ENCODE measurements at regions not wholly inside any gene's neighbourhood (a gene's known extent, or its start where the extent isn't known, plus 50 kb on each side); places are given as distances from the start of the nearest gene placed in this dataset.

GRCh38 chr7:124456286-124456685, 309.3 kb downstream of the GPR37 start:
- H3K4me3 ChIP-seq (replicated peaks in 1 of 2; ENCODE audit: low read depth in 2 of 2, low read length in 2 of 2), result no peak overlapping the region
- TF ChIP-seq, protein P1, sequence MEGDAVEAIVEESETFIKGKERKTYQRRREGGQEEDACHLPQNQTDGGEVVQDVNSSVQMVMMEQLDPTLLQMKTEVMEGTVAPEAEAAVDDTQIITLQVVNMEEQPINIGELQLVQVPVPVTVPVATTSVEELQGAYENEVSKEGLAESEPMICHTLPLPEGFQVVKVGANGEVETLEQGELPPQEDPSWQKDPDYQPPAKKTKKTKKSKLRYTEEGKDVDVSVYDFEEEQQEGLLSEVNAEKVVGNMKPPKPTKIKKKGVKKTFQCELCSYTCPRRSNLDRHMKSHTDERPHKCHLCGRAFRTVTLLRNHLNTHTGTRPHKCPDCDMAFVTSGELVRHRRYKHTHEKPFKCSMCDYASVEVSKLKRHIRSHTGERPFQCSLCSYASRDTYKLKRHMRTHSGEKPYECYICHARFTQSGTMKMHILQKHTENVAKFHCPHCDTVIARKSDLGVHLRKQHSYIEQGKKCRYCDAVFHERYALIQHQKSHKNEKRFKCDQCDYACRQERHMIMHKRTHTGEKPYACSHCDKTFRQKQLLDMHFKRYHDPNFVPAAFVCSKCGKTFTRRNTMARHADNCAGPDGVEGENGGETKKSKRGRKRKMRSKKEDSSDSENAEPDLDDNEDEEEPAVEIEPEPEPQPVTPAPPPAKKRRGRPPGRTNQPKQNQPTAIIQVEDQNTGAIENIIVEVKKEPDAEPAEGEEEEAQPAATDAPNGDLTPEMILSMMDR (IDR thresholded peaks at IDR 0.05; ENCODE audit: low read depth, low read length), result no peak
- DNase-seq (ENCODE audit: low read depth in 2 of 2), result no peak

DNA sequence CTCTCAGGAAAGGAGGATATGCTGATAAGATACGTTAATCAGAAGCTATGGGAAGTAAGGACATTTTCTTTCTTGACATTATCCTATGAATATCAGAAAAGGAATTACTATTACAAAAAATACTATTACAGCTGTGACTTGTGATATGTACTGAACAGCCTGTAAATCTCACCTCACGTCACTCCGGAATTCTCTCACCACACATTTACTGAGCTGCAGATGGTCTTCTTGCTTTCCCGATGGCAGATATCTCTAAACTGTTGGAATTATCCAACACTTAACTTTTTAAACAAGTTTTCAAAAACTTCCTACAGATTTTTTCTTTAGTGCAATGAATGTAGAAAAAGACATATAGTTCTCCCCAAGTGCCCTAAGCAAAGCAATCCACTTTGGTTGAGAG, 313.4 kb downstream of the GPR37 start:
- H3K4me3 ChIP-seq (replicated peaks in 1 of 2; ENCODE audit: low read depth in 2 of 2, low read length in 2 of 2), result no peak overlapping the region
- DNase-seq (ENCODE audit: low read depth in 2 of 2), result no peak
- TF ChIP-seq, protein P1 (IDR thresholded peaks at IDR 0.05; ENCODE audit: low read depth, low read length), result no peak

- no peak for DNase-seq (ENCODE audit: low read depth in 2 of 2)
- TF ChIP-seq, protein P1 (IDR thresholded peaks at IDR 0.05; ENCODE audit: low read depth, low read length), result no peak
- no peak overlapping the region for H3K4me3 ChIP-seq (replicated peaks in 1 of 2; ENCODE audit: low read depth in 2 of 2, low read length in 2 of 2)
Measured at GRCh38 chr7:124449896-124450295, 315.7 kb downstream of the GPR37 start.

DNA sequence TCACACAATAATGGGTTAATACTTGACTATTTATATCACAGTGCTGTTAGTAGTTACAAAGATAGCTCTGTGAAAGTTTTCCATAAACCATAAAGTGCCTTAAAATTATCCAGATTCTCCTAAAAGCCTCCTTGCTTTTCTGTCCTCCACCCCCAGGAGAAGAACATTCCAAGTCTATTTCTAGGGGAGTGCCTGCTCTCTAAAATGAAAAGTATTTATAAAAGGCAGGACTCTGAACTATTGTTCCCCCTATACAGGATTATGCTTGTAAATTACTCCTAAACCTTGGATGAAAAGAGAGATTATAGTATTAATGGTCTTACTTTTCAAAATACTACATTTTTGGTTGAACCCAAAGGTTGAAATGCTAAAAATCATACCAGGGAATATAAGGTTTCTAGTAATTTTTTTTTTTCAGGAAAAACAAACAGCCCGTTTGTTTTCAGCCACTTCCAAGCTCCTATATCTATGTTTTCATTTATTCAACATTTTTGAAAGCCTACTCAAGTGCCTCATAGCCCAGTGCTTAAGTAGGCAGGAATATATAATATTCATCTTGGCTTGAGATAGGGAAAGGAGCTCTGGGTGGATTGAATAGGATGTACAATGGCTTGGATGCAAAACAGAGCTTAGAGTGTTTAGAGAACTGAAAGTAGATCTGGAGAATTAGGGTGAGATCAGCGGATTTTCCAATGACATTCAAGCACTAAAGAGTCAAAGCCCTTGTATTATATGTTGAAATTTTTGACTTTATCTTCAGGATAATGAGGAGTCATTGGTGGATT, 320.7 kb downstream of the GPR37 start:
- TF ChIP-seq, protein P1 (IDR thresholded peaks at IDR 0.05; ENCODE audit: low read depth, low read length), result no peak
- H3K4me3 ChIP-seq (replicated peaks in 1 of 2; ENCODE audit: low read depth in 2 of 2, low read length in 2 of 2), result no peak overlapping the region
- DNase-seq (ENCODE audit: low read depth in 2 of 2), result no peak

- H3K4me3 ChIP-seq (replicated peaks in 1 of 2; ENCODE audit: low read depth in 2 of 2, low read length in 2 of 2), result no peak overlapping the region
- TF ChIP-seq, protein P1 (IDR thresholded peaks at IDR 0.05; ENCODE audit: low read depth, low read length), result no peak
- no peak for DNase-seq (ENCODE audit: low read depth in 2 of 2)
Measured at GRCh38 chr7:124443762-124444161, 321.8 kb downstream of the GPR37 start.

- H3K4me3 ChIP-seq (replicated peaks in 1 of 2; ENCODE audit: low read depth in 2 of 2, low read length in 2 of 2), result no peak overlapping the region
- no peak for DNase-seq (ENCODE audit: low read depth in 2 of 2)
- TF ChIP-seq, protein P1 (IDR thresholded peaks at IDR 0.05; ENCODE audit: low read depth, low read length), result no peak
Measured at GRCh38 chr7:124440081-124440480, 325.5 kb downstream of the GPR37 start.
